ENCODE measurements at regions not wholly inside any gene's neighbourhood (a gene's known extent, or its start where the extent isn't known, plus 50 kb on each side); places are given as distances from the start of the nearest gene placed in this dataset.

DNA sequence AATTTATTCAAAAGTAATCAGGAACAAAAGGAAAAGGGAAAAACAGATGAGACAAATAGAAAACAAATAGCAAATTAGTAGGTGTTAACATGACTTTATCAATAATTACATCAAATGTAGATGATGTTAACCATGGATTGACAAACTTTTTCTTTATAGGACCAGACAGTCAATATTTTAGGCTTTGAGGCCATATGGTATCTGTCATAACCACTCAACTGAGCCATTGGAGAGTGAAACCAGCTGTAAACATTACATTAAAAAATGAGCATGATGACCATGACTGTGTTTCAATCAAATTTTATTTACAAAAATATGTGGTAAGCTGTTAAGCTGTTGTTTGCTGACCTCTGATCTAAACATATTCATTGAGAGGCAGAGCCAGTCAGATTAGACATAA is 118.5 kb upstream of the NWD2 start:
- no peak for DNase-seq

DNA sequence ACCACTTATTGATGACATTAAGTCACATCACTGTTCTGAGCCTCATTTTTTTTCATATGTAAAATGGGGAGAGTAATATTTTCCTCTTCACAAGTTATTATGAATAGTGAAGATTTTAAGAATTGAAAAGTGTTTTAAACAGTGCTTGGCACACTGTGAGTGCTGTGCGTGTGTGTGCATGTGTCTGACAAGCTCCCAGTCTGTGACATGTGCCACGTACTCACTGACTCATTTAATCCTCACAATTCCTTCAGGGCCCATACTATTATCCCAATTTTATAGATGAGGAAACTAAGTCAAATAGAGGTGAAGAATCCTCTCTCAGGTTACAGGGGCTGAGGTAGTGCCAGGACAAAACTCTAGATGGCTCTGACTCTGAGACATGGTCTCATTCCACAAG is 114.1 kb upstream of the NWD2 start:
- DNase-seq: no peak

DNA sequence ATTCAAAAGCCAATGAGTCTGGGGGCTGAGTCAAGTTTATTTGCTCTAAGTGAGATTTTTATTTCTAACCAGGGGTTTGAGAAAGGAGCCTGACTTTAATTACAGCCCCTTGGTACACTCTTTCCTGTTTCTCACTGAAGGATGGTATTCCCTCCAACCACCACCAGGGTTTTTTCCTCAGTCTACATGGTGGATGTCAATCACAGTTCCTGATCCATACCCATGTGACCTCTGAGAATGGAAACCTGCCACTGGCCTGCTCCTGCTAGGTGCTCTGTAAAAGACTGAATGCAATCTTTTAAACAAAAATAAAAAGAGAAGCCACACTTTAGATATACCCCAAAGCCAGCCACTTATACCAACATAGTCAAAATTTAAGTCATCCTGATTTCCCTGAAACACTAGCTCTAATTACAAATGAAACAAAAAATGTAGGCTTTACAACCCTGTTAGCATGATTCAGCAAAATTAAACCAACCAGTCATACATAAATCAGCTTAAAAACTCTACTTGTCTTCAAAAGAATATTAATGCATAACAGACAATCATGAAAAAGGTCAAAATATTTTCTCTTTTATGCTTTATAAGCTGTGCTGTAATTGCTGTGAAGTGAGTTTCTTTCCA is 112.1 kb upstream of the NWD2 start:
- no peak for DNase-seq

DNA sequence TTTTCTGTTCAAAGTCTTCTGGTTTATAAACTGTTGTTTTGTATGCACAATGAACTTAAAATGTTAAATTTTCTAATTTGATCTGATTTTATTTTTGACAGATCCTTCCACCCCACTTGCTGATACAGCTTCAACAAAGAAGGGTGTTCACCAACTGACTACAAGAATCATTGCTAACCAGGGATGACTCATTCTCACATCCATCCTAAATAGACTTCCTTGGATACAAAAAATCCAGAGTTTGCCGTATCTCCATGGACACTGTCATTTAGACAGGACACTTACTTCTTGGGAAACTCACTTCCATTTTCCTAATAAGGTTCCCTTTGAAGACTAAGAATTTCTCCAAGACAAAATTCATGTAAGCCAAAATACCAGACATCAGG is 111.6 kb upstream of the NWD2 start:
- DNase-seq: no peak

DNA sequence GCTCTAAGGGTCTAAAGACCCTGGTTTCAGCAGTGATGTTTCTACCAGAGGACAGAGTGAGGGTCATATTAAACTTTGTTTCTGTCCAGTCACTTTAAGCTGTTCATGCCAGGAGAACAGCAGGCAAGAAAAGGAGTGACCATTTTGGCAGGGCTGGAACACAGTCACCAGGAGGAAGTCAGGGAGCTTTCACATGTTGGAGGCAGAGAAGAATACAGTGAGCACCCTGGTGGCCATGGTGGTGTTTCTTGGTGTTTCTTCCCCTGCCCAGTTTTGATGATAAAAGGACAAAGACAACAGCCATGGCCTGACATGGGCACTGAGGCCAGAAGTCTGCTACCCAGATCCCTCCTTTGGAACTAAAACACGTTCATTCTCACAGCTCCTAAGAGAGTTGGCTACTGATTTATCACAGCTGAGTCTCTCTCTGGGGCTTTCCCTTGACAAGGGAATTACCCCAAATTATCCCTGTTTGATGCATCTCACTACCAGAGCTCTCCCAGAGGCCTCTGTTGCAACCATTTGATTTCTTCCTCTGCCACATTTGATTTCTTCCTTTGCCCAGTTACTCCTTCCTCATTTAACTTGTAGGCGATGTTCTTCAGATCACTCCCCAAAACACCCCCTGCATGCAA is 106.4 kb upstream of the NWD2 start:
- no peak for DNase-seq

DNA sequence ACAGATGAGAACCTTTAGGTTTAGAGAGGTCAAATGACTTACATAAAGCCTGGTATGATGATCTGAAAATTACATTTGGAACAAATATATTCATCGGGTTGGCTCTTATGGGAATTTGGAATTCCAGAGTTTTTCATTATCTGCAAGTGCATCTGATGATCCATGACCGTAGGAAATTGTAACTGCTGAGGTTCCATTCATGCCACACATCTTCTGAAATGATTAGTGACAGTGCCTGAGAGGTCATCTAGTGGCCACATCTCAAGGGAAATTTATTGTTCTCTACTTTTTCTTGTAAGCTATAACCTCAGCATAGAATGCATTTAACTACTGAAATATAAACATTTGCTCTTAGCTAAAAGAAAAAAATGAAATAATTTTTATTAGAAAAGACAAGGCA is 105.8 kb upstream of the NWD2 start:
- DNase-seq: no peak

DNA sequence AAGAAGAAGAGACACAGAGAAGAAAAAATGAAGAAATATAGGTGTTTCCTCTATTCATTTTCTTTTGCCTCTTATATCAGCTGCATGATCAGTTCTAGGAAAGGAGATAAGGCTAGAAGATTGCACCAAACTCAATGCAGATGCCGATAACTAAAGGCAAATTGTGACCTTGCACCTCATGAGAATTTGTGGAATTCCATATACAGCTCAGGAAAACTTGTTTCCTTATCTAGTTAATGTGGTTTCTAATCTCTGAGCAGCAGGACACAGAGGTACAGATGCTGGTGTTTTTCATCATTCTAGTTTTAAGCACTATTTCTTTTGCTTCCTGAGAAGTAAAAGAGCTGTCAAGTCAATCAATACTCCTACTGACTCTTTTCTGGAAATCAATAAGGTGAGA is 104.6 kb upstream of the NWD2 start:
- no peak for DNase-seq

DNA sequence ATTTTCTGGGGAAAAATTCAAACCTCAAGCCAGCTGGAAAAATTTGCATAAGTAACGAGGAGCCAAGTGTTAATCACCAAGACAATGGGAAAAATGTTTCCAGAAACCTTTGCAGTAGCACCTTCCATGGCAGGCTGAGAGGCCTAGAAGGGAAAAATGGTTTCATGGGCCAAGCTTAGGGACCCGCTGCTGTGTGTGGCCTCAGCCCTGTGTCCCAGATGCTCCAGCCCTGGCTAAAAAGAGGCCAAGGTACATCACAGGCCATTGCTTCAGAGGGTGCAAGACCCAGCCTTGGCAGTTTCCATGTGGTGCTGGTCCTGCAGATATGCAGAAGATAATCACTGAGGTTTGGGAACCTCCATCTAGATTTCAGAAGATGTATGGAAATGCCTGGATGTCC is 98.3 kb upstream of the NWD2 start:
- DNase-seq: no peak

DNA sequence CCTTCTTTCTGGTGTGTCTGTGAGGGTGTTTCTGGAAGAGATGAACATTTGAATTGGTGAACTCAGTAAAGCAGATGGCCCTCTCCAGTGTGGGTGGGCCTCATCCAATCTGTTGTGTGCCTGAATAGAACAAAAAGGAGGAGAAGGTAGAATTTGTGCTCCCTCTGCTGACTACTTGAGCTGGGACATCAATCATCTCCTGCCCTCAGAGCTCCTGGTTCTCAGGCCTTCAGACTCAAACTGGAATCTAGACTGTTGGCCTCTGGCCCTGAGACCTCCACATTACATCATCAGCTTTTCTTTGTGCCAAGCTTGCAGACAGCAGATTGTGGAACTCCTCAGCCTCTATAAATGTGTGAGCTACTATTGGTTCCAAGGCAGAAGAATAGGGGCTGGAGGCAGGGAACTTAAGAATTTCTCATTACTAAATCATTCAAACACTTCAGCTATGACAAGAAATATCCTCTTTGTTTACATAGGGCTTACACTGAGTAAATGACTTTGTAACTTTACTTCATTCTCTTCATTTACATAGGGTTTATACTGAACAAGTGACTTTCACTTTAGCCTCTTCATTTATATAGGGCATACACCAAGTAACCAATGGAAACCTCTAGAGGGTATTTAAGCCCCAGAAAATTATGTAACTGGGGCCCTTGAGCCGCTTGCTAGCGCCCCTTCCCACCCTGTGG is 86.9 kb upstream of the NWD2 start:
- no peak for DNase-seq

DNA sequence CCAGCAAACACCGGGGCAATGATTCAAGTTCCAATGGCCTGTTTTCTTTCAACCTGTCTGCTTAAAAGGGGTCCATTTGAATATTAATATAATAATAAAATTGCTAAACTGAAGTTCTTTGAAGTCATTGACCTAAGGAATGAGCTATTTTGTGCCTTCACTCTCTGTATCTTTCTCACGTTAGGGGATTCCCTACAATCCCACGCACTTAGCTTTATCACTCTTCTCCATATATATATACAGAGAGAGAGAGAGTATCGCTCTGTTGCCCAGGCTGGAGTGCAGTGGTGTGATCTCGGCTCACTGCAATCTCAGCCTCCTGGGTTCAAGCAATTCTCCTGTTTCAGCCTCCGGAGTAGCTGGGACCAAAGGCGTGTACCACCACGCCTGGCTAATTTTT is 83.9 kb upstream of the NWD2 start:
- DNase-seq: no peak

DNA sequence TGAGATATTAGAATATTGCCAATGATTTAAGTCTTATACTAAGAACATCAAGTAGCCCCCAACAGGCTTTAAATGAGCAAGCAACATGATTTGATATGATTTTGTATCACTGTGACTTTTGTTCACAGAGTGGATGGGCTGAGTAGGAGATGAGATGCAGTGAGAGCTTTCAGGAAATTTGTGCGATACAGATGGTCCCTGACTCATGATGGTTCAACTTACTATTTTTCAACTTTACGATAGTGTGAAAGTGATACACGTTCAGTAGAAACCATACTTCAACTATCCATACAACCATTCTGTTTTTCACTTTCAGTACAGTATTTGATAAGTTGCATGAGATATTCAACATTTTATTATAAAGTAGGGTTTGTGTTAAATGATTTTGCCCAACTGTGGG is 78.7 kb upstream of the NWD2 start:
- DNase-seq: no peak

DNA sequence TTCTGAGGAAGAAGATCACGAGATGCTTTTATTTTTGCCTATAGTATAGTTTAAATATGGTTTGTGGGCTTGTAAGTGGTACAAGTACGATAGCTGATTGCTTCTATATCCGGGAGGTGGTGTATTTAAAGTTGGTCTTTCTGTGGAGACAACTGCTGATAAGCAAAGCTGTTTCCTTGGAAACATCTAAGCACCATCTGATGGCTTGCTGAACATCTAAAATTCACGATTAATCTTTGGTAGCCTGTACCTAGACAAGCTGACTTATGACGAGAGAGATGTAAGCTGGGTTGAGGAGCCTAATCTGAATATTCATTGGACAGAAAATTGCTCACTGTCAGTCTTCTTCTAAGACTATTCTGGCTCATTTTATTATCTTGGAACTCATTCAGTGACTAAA is 74.6 kb upstream of the NWD2 start:
- DNase-seq: no peak

DNA sequence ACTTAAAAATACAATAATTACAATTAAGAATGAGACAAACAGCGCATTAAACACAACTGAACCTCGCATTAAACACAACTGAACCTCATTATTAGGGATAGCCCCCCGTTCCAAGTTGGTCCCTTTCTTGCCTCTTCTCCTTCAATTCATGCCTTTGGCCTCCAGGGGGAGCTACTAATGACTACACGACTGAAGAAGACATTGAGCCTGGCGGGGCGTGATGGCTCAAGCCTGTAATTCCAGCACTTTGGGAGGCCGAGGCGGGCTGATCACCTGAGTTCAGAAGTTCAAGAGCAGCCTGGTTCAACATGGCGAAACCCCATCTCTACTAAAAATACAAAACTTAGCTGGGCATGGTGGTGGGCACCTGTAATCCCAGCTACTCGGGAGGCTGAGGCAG is 56.4 kb upstream of the NWD2 start:
- DNase-seq: no peak
